Keratinocyte (primary cell): ENCODE measurements at regions not wholly inside any gene's neighbourhood (a gene's known extent, or its start where the extent isn't known, plus 50 kb on each side); places are given as distances from the start of the nearest gene placed in this dataset.

ENCODE experiments used
- DNase-seq: peaks from one replicate; pipeline ENCODE4 v3.0.0-alpha.2; 2011; ENCODE audit warnings: low read depth, missing footprints, low spot score
- FAIRE-seq: peaks from 2 replicates; lab custom pipeline; 2011; peaks lifted over from hg19 to GRCh38; lab: Jason Lieb, UNC
- H2AFZ ChIP-seq: 2 replicates; pipeline ENCODE4 v1.6.0; 2012; ENCODE audit warnings: low read length, control low read depth, inconsistent platforms; ENCODE audit not compliant: control insufficient read depth
- H3K27ac ChIP-seq: 2 replicates; pipeline ENCODE4 v1.5.1; 2011; ENCODE audit warnings: low read length; ENCODE audit not compliant: control insufficient read depth, insufficient read depth
- H3K27me3 ChIP-seq: 3 replicates; pipeline ENCODE4 v1.6.0; 2011; ENCODE audit warnings: low read length; ENCODE audit not compliant: control insufficient read depth, insufficient read depth; ENCODE audit errors: extremely low read depth
- H3K36me3 ChIP-seq, 2 experiments: 2 replicates in 1 of 2; 3 replicates in 1 of 2; pipeline ENCODE4 v1.5.1; 2011; ENCODE audit warnings: low read length in 2 of 2, mild to moderate bottlenecking in 1 of 2; ENCODE audit not compliant: control insufficient read depth in 2 of 2, insufficient read depth in 2 of 2; ENCODE audit errors: extremely low read depth in 1 of 2
- H3K4me1 ChIP-seq: 3 replicates; pipeline ENCODE4 v1.5.1; 2011; ENCODE audit warnings: low read length; ENCODE audit not compliant: control insufficient read depth, insufficient read depth; ENCODE audit errors: extremely low read depth
- H3K4me2 ChIP-seq: 3 replicates; pipeline ENCODE4 v1.6.0; 2011; ENCODE audit warnings: low read depth, low read length; ENCODE audit not compliant: control insufficient read depth, insufficient read depth; ENCODE audit errors: extremely low read depth
- H3K4me3 ChIP-seq, 3 experiments: fragments of 200-600 bp in 1 of 3; sonication (generic) in 1 of 3; 2 replicates in 2 of 3; 3 replicates in 1 of 3; pipeline ENCODE4 v1.5.1; 2011 to 2016; ENCODE audit warnings: low read length in 3 of 3, mild to moderate bottlenecking in 3 of 3, control low read depth in 2 of 3, inconsistent platforms in 1 of 3, low read depth in 1 of 3, mixed read lengths in 1 of 3, mixed run types in 1 of 3, moderate library complexity in 1 of 3; ENCODE audit not compliant: control insufficient read depth in 2 of 3, insufficient read depth in 2 of 3; ENCODE audit errors: extremely low read depth in 1 of 3
- H3K79me2 ChIP-seq: 2 replicates; pipeline ENCODE4 v1.6.0; 2012; ENCODE audit warnings: low read length; ENCODE audit not compliant: control insufficient read depth, insufficient read depth
- H3K9ac ChIP-seq: 3 replicates; pipeline ENCODE4 v1.6.0; 2011; ENCODE audit warnings: low read length; ENCODE audit not compliant: control insufficient read depth, insufficient read depth; ENCODE audit errors: extremely low read depth
- H3K9me1 ChIP-seq: 3 replicates; pipeline ENCODE4 v1.6.0; 2011; ENCODE audit warnings: low read length; ENCODE audit not compliant: control insufficient read depth, insufficient read depth; ENCODE audit errors: extremely low read depth
- H3K9me3 ChIP-seq: 2 replicates; pipeline ENCODE4 v1.5.1; 2012; ENCODE audit warnings: low read depth, low read length; ENCODE audit not compliant: control insufficient read depth
- H4K20me1 ChIP-seq: 3 replicates; pipeline ENCODE4 v1.6.0; 2011; ENCODE audit warnings: low read length; ENCODE audit not compliant: control insufficient read depth, insufficient read depth; ENCODE audit errors: extremely low read depth
- CTCF ChIP-seq, 3 experiments: IDR thresholded peaks in 1 of 3; conservative IDR thresholded peaks in 1 of 3; optimal IDR thresholded peaks in 1 of 3; 2 replicates in 2 of 3; 3 replicates in 1 of 3; pipeline versions ENCODE3 to v1.5.1; 2011; ENCODE audit warnings: low read length in 3 of 3, mild to moderate bottlenecking in 3 of 3, moderate library complexity in 2 of 3, control low read depth in 1 of 3, inconsistent platforms in 1 of 3; ENCODE audit not compliant: insufficient read depth in 2 of 3; ENCODE audit errors: extremely low read depth in 1 of 3
- EZH2 ChIP-seq: IDR thresholded peaks from one replicate; pipeline ENCODE4 v1.6.1; 2012; ENCODE audit warnings: inconsistent platforms, mild to moderate bottlenecking, low read length, moderate library complexity
- dilution Hi-C: fragments of 300-500 bp; cut with MboI; formaldehyde crosslinking; loops from one replicate; pipeline ENCODE4 v1.7.0; 2020; ENCODE audit warnings: low sequenced_read_pairs; ENCODE audit not compliant: extremely low pct_ligation_motif_present

GRCh38 chr7:25638068-25638467 is 409.8 kb upstream of the NPVF start:
- Histone ChIP-seq H3K4me1 (no peaks in the 10 kb centered on the region), H3K4me2 (no peak overlapping the region), H3K27ac (no peak overlapping the region), H3K27me3 (no peaks in the 10 kb centered on the region), H3K4me3 (no peak overlapping the region), H3K9me3 (no peaks in the 10 kb centered on the region), H3K9me1 (no peaks in the 10 kb centered on the region), H3K79me2 (no peaks in the 10 kb centered on the region), H3K36me3 (no peaks in the 10 kb centered on the region), H3K9ac (no peak overlapping the region), H4K20me1 (no peaks in the 10 kb centered on the region), H2AFZ (no peak overlapping the region)
- DNase-seq (no peak), FAIRE-seq (no peak)
- dilution Hi-C loops = no loop called here
- TF ChIP-seq CTCF (optimal IDR thresholded peaks at IDR 0.05 in 1 of 3, IDR thresholded peaks at IDR 0.05 in 1 of 3, conservative IDR thresholded peaks at IDR 0.05 in 1 of 3; ENCODE audit: extremely low read depth in 1 of 3, insufficient read depth in 2 of 3, low read length in 3 of 3) = no peak
- TF ChIP-seq EZH2 = no peak

GRCh38 chr7:25638590-25639244 is 410.4 kb upstream of the NPVF start:
- Histone ChIP-seq H3K27ac (no peak overlapping the region), H3K9me3 (no peaks in the 10 kb centered on the region), H3K4me3 (no peak overlapping the region), H3K9me1 (no peaks in the 10 kb centered on the region), H2AFZ (no peak overlapping the region), H4K20me1 (no peaks in the 10 kb centered on the region), H3K79me2 (no peaks in the 10 kb centered on the region), H3K27me3 (no peaks in the 10 kb centered on the region), H3K4me2 (no peak overlapping the region), H3K4me1 (no peaks in the 10 kb centered on the region), H3K9ac (no peak overlapping the region), H3K36me3 (no peaks in the 10 kb centered on the region)
- no peak for FAIRE-seq
- TF ChIP-seq CTCF (optimal IDR thresholded peaks at IDR 0.05 in 1 of 3, IDR thresholded peaks at IDR 0.05 in 1 of 3, conservative IDR thresholded peaks at IDR 0.05 in 1 of 3; ENCODE audit: extremely low read depth in 1 of 3, insufficient read depth in 2 of 3, low read length in 3 of 3) (no peak), EZH2 (no peak)
- dilution Hi-C loops = no loop called here
- no peak for DNase-seq
